ENCODE measurements at regions not wholly inside any gene's neighbourhood (a gene's known extent, or its start where the extent isn't known, plus 50 kb on each side); places are given as distances from the start of the nearest gene placed in this dataset.

- TF ChIP-seq EZH2 (IDR thresholded peaks at IDR 0.05; ENCODE audit: low read depth, unreplicated experiment): no peak
- no peak for TF ChIP-seq CTCF (conservative IDR thresholded peaks at IDR 0.05; ENCODE audit: low read depth in 2 of 2)
- TF ChIP-seq REST (IDR thresholded peaks at IDR 0.05; ENCODE audit: unreplicated experiment): no peak
- no peak for TF ChIP-seq POLR2AphosphoS5 (IDR thresholded peaks at IDR 0.05; ENCODE audit: low read depth)
- no peak for TF ChIP-seq JUNB (IDR thresholded peaks at IDR 0.05; ENCODE audit: unreplicated experiment)
- TF ChIP-seq ZNF114 (CRISPR knock-in tag; IDR thresholded peaks at IDR 0.05): no peak
- no peak for TF ChIP-seq STAT1 (IDR thresholded peaks at IDR 0.05; ENCODE audit: unreplicated experiment)
- TF ChIP-seq EZH2phosphoT487 (IDR thresholded peaks at IDR 0.05; ENCODE audit: unreplicated experiment): no peak
- TF ChIP-seq CREB1 (CRISPR knock-in tag; IDR thresholded peaks at IDR 0.05; ENCODE audit: low read depth): no peak
- TF ChIP-seq NANOG (IDR thresholded peaks at IDR 0.05; ENCODE audit: borderline replicate concordance): no peak
- no peak for TF ChIP-seq ZNF331 (CRISPR knock-in tag; IDR thresholded peaks at IDR 0.05; ENCODE audit: low read depth)
- no peak for TF ChIP-seq ZNF462 (CRISPR knock-in tag; IDR thresholded peaks at IDR 0.05)
Measured at GRCh38 chr7:46955531-46955930, 626.4 kb downstream of the TNS3 start.
